Endothelial cell of umbilical vein (primary cell): ENCODE measurements at regions not wholly inside any gene's neighbourhood (a gene's known extent, or its start where the extent isn't known, plus 50 kb on each side); places are given as distances from the start of the nearest gene placed in this dataset.
"Not testable (repeated sequence)": the region's sequence is repeated elsewhere in the genome, so short reads cannot be mapped to it uniquely, and the experiment has no call there.

ENCODE experiments used
- BruUV-seq: library from RNA; stranded (reverse); fragments of 400-500 nt; replicated peaks from 2 replicates; lab custom pipeline; 2021; lab: Mats Ljungman, UMichigan
- CTCF ChIA-PET: fragments of 300-600, 350-600 bp; sonication (Branson Sonifier 250); formaldehyde crosslinking; loops from one replicate; lab custom pipeline; 2021; ENCODE audit warnings: antibody characterized with exemption, inconsistent platforms; lab: Charles Lee
- POLR2A ChIA-PET: fragments of 300-600, 350-600 bp; sonication (Branson Sonifier 250); formaldehyde crosslinking; loops from one replicate; lab custom pipeline; 2021; ENCODE audit warnings: antibody characterized with exemption, inconsistent platforms; lab: Charles Lee
- DNase-seq: peaks from one replicate; pipeline ENCODE4 v3.0.0-alpha.2; 2011; ENCODE audit warnings: low read depth, low spot score
- FAIRE-seq: peaks from 2 replicates; lab custom pipeline; 2011; peaks lifted over from hg19 to GRCh38; lab: Jason Lieb, UNC
- H2AFZ ChIP-seq: 2 replicates; pipeline ENCODE4 v1.6.0; 2012; ENCODE audit warnings: low read depth, low read length, control low read depth, inconsistent platforms
- H3K27ac ChIP-seq: 2 replicates; pipeline ENCODE4 v1.5.1; 2011; ENCODE audit warnings: low read depth, mild to moderate bottlenecking, control low read depth, low read length, moderate library complexity; ENCODE audit not compliant: insufficient read depth
- H3K27me3 ChIP-seq, 2 experiments: 2 replicates each; pipeline versions ENCODE4 v1.6.0 to v1.6.1; 2011; ENCODE audit warnings: low read length in 2 of 2, mixed read lengths in 1 of 2; ENCODE audit not compliant: control insufficient read depth in 2 of 2, insufficient read depth in 2 of 2
- H3K36me3 ChIP-seq, 2 experiments: 2 replicates in 1 of 2; 3 replicates in 1 of 2; pipeline ENCODE4 v1.5.1; 2011; ENCODE audit warnings: low read length in 2 of 2, mild to moderate bottlenecking in 1 of 2, moderate library complexity in 1 of 2; ENCODE audit not compliant: control insufficient read depth in 2 of 2, insufficient read depth in 2 of 2; ENCODE audit errors: extremely low read depth in 1 of 2
- H3K4me1 ChIP-seq: 3 replicates; pipeline ENCODE4 v1.5.1; 2011; ENCODE audit warnings: mild to moderate bottlenecking, low read length; ENCODE audit not compliant: control insufficient read depth, insufficient read depth; ENCODE audit errors: extremely low read depth
- H3K4me2 ChIP-seq: 2 replicates; pipeline ENCODE4 v1.6.1; 2011; ENCODE audit warnings: low read length, control low read depth, mixed read lengths; ENCODE audit not compliant: insufficient read depth
- H3K4me3 ChIP-seq, 3 experiments: fragments of 200-600 bp in 1 of 3; sonication (generic), shearing (Covaris generic) in 1 of 3; replicated peaks in 1 of 3; 2 replicates each; pipeline ENCODE4 v1.5.1; 2011 to 2016; ENCODE audit warnings: control low read depth in 3 of 3, low read length in 3 of 3, mild to moderate bottlenecking in 2 of 3, inconsistent platforms in 1 of 3, low read depth in 1 of 3, moderate library complexity in 1 of 3; ENCODE audit not compliant: insufficient read depth in 1 of 3
- H3K79me2 ChIP-seq: 2 replicates; pipeline ENCODE4 v1.6.0; 2012; ENCODE audit warnings: low read length, inconsistent platforms; ENCODE audit not compliant: control insufficient read depth, insufficient read depth
- H3K9ac ChIP-seq: replicated peaks from 2 replicates; pipeline ENCODE3; 2011; ENCODE audit warnings: low read length, control low read depth; ENCODE audit not compliant: insufficient read depth; ENCODE audit errors: extremely low read depth
- H3K9me1 ChIP-seq: replicated peaks from 3 replicates; pipeline ENCODE4 v1.6.0; 2011; ENCODE audit warnings: mild to moderate bottlenecking, low read length; ENCODE audit not compliant: control insufficient read depth, insufficient read depth; ENCODE audit errors: extremely low read depth
- H3K9me3 ChIP-seq: replicated peaks from 2 replicates; pipeline ENCODE4 v1.5.1; 2012; ENCODE audit warnings: low read length, inconsistent platforms; ENCODE audit not compliant: control insufficient read depth, insufficient read depth
- H4K20me1 ChIP-seq: replicated peaks from 2 replicates; pipeline ENCODE3; 2011; ENCODE audit warnings: mild to moderate bottlenecking, low read length; ENCODE audit not compliant: control insufficient read depth, insufficient read depth; ENCODE audit errors: extremely low read depth
- EZH2 ChIP-seq: IDR thresholded peaks from 2 replicates; pipeline ENCODE4 v1.6.1; 2012; ENCODE audit warnings: borderline replicate concordance, low read depth, mild to moderate bottlenecking, moderate library complexity, low read length, inconsistent platforms; ENCODE audit not compliant: severe bottlenecking
- FOS ChIP-seq: IDR thresholded peaks from 2 replicates; pipeline ENCODE4 v1.6.1; 2011; ENCODE audit warnings: mild to moderate bottlenecking, low read length, moderate library complexity, borderline replicate concordance; ENCODE audit not compliant: insufficient read depth
- GATA2 ChIP-seq: IDR thresholded peaks from 2 replicates; pipeline ENCODE4 v1.7.0; 2011; ENCODE audit warnings: low read depth, mild to moderate bottlenecking, moderate library complexity, mixed read lengths, low read length; ENCODE audit not compliant: insufficient read length, insufficient read depth
- JUN ChIP-seq: IDR thresholded peaks from 2 replicates; pipeline ENCODE4 v1.6.1; 2011; ENCODE audit warnings: borderline replicate concordance, low read depth; ENCODE audit not compliant: insufficient read length, insufficient read depth
- MYC ChIP-seq: IDR thresholded peaks from one replicate; pipeline ENCODE4 v1.6.1; 2011; ENCODE audit warnings: mild to moderate bottlenecking, low read depth, low read length
- POLR2A ChIP-seq: IDR thresholded peaks from 2 replicates; pipeline ENCODE4 v1.6.1; 2012; ENCODE audit warnings: low read depth, mild to moderate bottlenecking, control low read depth, low read length
- POLR2AphosphoS5 ChIP-seq: IDR thresholded peaks from 2 replicates; pipeline ENCODE4 v1.6.1; 2012; ENCODE audit warnings: low read depth, mild to moderate bottlenecking, control low read depth, low read length, moderate library complexity; ENCODE audit not compliant: insufficient read depth
- dilution Hi-C: fragments of 300-500 bp; cut with MboI; formaldehyde crosslinking; loops from one replicate; pipeline ENCODE4 v1.15.0; 2019; ENCODE audit warnings: low sequenced_read_pairs; ENCODE audit not compliant: extremely low pct_ligation_motif_present
- intact Hi-C: fragments of 100-400 bp; cut with micrococcal nuclease; formaldehyde crosslinking; loops from one replicate; pipeline ENCODE4 v1.10.0; 2022
- TF ChIP-seq, protein P1 (sequence below): IDR thresholded peaks from 2 replicates; pipeline ENCODE4 v1.6.1; 2011; ENCODE audit not compliant: insufficient read depth, insufficient read length
- TF ChIP-seq, protein P2 (sequence below), 2 donors: IDR thresholded peaks; 1 replicate in 1 of 2; 2 replicates in 1 of 2; pipeline ENCODE4 v1.5.1; 2011; ENCODE audit warnings: low read length in 2 of 2, mild to moderate bottlenecking in 2 of 2, moderate library complexity in 2 of 2, control low read depth in 1 of 2, inconsistent platforms in 1 of 2, low read depth in 1 of 2; ENCODE audit not compliant: insufficient read depth in 1 of 2; ENCODE audit errors: extremely low read depth in 1 of 2

DNA sequence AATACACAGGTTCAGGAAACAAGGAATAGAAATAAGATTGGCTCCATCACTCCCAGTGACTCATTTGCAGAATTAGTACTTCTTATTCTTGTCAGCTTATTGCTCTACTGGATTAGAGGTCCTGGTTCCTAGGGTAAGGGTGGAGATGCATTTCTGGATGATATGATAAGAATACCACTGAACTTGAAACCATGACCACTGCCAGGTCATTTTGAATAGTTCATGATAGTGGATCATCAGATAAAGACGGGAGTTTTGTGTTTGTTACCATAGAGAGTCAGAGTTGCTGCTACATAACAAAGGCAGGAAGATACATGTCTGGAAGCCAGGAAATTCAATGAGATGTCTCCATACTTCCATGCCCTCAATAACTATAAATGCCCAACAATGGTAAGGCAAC lies 109.2 kb upstream of the FAT1 start:
- Histone ChIP-seq H3K4me1 (peaks cover 32% of the 10 kb centered on the region), H3K79me2 (no peaks in the 10 kb centered on the region), H3K27ac (peak overlapping the region; percentile 98), H3K9ac (peak overlapping the region; percentile 44), H3K9me3 (no peaks in the 10 kb centered on the region), H3K36me3 (no peaks in the 10 kb centered on the region), H3K9me1 (no peaks in the 10 kb centered on the region), H3K4me2 (peak overlapping the region; percentile 67), H3K27me3 (no peaks in the 10 kb centered on the region), H3K4me3 (no peak overlapping the region), H4K20me1 (no peaks in the 10 kb centered on the region), H2AFZ (peak overlapping the region; percentile 1)
- TF ChIP-seq GATA2 (peak; percentile 79), POLR2A (no peak), MYC (no peak), EZH2 (no peak), JUN (peak; percentile 33), POLR2AphosphoS5 (no peak), FOS (peak; percentile 43)
- TF ChIP-seq, protein P1, sequence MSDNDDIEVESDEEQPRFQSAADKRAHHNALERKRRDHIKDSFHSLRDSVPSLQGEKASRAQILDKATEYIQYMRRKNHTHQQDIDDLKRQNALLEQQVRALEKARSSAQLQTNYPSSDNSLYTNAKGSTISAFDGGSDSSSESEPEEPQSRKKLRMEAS = no peak
- TF ChIP-seq, protein P2, sequence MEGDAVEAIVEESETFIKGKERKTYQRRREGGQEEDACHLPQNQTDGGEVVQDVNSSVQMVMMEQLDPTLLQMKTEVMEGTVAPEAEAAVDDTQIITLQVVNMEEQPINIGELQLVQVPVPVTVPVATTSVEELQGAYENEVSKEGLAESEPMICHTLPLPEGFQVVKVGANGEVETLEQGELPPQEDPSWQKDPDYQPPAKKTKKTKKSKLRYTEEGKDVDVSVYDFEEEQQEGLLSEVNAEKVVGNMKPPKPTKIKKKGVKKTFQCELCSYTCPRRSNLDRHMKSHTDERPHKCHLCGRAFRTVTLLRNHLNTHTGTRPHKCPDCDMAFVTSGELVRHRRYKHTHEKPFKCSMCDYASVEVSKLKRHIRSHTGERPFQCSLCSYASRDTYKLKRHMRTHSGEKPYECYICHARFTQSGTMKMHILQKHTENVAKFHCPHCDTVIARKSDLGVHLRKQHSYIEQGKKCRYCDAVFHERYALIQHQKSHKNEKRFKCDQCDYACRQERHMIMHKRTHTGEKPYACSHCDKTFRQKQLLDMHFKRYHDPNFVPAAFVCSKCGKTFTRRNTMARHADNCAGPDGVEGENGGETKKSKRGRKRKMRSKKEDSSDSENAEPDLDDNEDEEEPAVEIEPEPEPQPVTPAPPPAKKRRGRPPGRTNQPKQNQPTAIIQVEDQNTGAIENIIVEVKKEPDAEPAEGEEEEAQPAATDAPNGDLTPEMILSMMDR (IDR thresholded peaks at IDR 0.05; ENCODE audit: extremely low read depth in 1 of 2, insufficient read depth in 1 of 2, low read depth in 1 of 2, low read length in 2 of 2) = no peak
- no TSS peak for BruUV-seq
- intact Hi-C loops (loop anchor here (1.0 to 5.0 kb wide), 4 partner anchors 11 to 1821 kb away; no protein-coding TSS in a partner anchor), dilution Hi-C loops (no loop called here)
- no peak for FAIRE-seq
- CTCF ChIA-PET = interaction anchor here (1.4 kb wide), 1 partner anchor 12 kb away, joined by 5 read pairs; no protein-coding TSS in a partner anchor
- POLR2A ChIA-PET = no interaction called here
- DNase-seq = peak; percentile 89

DNA sequence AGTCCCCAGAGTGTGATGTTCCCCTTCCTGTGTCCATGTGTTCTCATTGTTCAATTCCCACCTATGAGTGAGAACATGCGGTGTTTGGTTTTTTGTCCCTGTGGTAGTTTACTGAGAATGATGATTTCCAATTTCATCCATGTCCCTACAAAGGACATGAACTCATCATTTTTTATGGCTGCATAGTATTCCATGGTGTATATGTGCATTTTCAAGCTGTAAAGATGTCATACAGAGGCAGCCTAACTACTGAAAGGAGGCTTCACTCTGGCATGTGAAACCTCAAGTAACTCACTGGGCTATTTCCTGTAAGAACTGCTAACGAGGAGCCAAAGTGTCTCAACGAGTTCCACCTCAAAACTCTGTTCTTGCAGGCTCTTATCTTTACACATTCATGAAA lies 113.8 kb upstream of the FAT1 start:
- H3K9me3 ChIP-seq, H3K36me3 ChIP-seq, POLR2A ChIA-PET, H3K79me2 ChIP-seq, BruUV-seq, DNase-seq, FAIRE-seq, H3K27ac ChIP-seq, H3K9me1 ChIP-seq, H2AFZ ChIP-seq, H3K4me3 ChIP-seq, H3K4me2 ChIP-seq, H3K27me3 ChIP-seq, dilution Hi-C loops, CTCF ChIA-PET, H4K20me1 ChIP-seq, intact Hi-C loops, H3K9ac ChIP-seq: not testable (repeated sequence)
- H3K4me1 ChIP-seq = peaks cover 26% of the 10 kb centered on the region
